H9 (cell line): ENCODE measurements at regions not wholly inside any gene's neighbourhood (a gene's known extent, or its start where the extent isn't known, plus 50 kb on each side); places are given as distances from the start of the nearest gene placed in this dataset.

ENCODE experiments used
- DNase-seq: peaks from one replicate; pipeline ENCODE4 v3.0.0-alpha.2; 2017
- H2AFZ ChIP-seq: one replicate; pipeline ENCODE4 v1.6.1; 2013; ENCODE audit warnings: mild to moderate bottlenecking, low read length, control low read depth, moderate library complexity
- H2AK5ac ChIP-seq: 2 replicates; pipeline ENCODE4 v1.6.1; 2013; ENCODE audit warnings: low read length, control low read depth, mixed read lengths; ENCODE audit not compliant: insufficient read length
- H2BK120ac ChIP-seq: one replicate; pipeline ENCODE4 v1.6.1; 2013; ENCODE audit warnings: low read depth, mild to moderate bottlenecking, low read length, control low read depth, inconsistent platforms; ENCODE audit not compliant: poor library complexity, severe bottlenecking
- H2BK12ac ChIP-seq: 2 replicates; pipeline ENCODE4 v1.6.1; 2013; ENCODE audit warnings: low read length, control low read depth, mixed read lengths, low read depth; ENCODE audit not compliant: insufficient read length
- H2BK15ac ChIP-seq: 2 replicates; pipeline ENCODE4 v1.6.1; 2013; ENCODE audit warnings: low read depth, low read length, control low read depth
- H2BK20ac ChIP-seq: one replicate; pipeline ENCODE4 v1.6.1; 2013; ENCODE audit warnings: low read depth, mild to moderate bottlenecking, low read length, control low read depth, inconsistent platforms; ENCODE audit not compliant: poor library complexity, severe bottlenecking
- H2BK5ac ChIP-seq: 2 replicates; pipeline ENCODE4 v1.6.1; 2013; ENCODE audit warnings: low read length, control low read depth, mixed read lengths; ENCODE audit not compliant: insufficient read length
- H3K14ac ChIP-seq: 2 replicates; pipeline ENCODE4 v1.6.1; 2013; ENCODE audit warnings: low read length, control low read depth; ENCODE audit not compliant: insufficient read depth
- H3K18ac ChIP-seq: 2 replicates; pipeline ENCODE4 v1.6.1; 2013; ENCODE audit warnings: low read depth, mild to moderate bottlenecking, mixed read lengths, low read length, control low read depth; ENCODE audit not compliant: insufficient read length
- H3K23ac ChIP-seq: 2 replicates; pipeline ENCODE4 v1.6.1; 2013; ENCODE audit warnings: low read length, control low read depth, mixed read lengths, low read depth; ENCODE audit not compliant: insufficient read length
- H3K23me2 ChIP-seq: 2 replicates; pipeline ENCODE4 v1.6.1; 2013; ENCODE audit warnings: low read depth, mild to moderate bottlenecking, mixed read lengths, low read length, control low read depth; ENCODE audit not compliant: insufficient read length, poor library complexity, severe bottlenecking
- H3K27ac ChIP-seq: 2 replicates; pipeline ENCODE4 v1.5.1; 2013; ENCODE audit warnings: low read length, control low read depth, mixed read lengths, low read depth; ENCODE audit not compliant: insufficient read length
- H3K27me3 ChIP-seq: 2 replicates; pipeline ENCODE4 v1.6.1; 2013; ENCODE audit warnings: low read length, control low read depth, inconsistent platforms; ENCODE audit not compliant: insufficient read depth
- H3K4ac ChIP-seq: 2 replicates; pipeline ENCODE4 v1.6.1; 2013; ENCODE audit warnings: low read depth, mild to moderate bottlenecking, control low read depth, inconsistent platforms, low read length, moderate library complexity
- H3K4me1 ChIP-seq: 2 replicates; pipeline ENCODE4 v1.6.1; 2013; ENCODE audit warnings: low read length, control low read depth, inconsistent platforms; ENCODE audit not compliant: insufficient read depth
- H3K4me2 ChIP-seq: 2 replicates; pipeline ENCODE4 v1.6.1; 2013; ENCODE audit warnings: low read length, control low read depth, mixed read lengths; ENCODE audit not compliant: insufficient read length, insufficient read depth
- H3K56ac ChIP-seq: 2 replicates; pipeline ENCODE4 v1.6.1; 2013; ENCODE audit warnings: low read depth, mild to moderate bottlenecking, mixed read lengths, low read length, control low read depth; ENCODE audit not compliant: insufficient read length
- H3K79me1 ChIP-seq: 2 replicates; pipeline ENCODE4 v1.6.1; 2013; ENCODE audit warnings: low read depth, mild to moderate bottlenecking, moderate library complexity, low read length, control low read depth, inconsistent platforms; ENCODE audit not compliant: insufficient read depth, poor library complexity, severe bottlenecking
- H3K79me2 ChIP-seq: 2 replicates; pipeline ENCODE4 v1.6.1; 2013; ENCODE audit warnings: low read length, control low read depth, inconsistent platforms; ENCODE audit not compliant: insufficient read depth
- H3K9ac ChIP-seq: 2 replicates; pipeline ENCODE4 v1.6.1; 2013; ENCODE audit warnings: low read length, control low read depth, mixed read lengths; ENCODE audit not compliant: insufficient read length; ENCODE audit errors: extremely low read depth
- H3K9me3 ChIP-seq: one replicate; pipeline ENCODE4 v1.6.1; 2013; ENCODE audit warnings: low read depth, low read length, inconsistent platforms; ENCODE audit not compliant: control insufficient read depth
- H3T11ph ChIP-seq: one replicate; pipeline ENCODE4 v1.6.1; 2013; ENCODE audit warnings: mild to moderate bottlenecking, low read length, control low read depth, inconsistent platforms
- H4K20me1 ChIP-seq: one replicate; pipeline ENCODE4 v1.6.1; 2013; ENCODE audit not compliant: control insufficient read depth, insufficient read length, insufficient read depth
- H4K5ac ChIP-seq: 2 replicates; pipeline ENCODE4 v1.6.1; 2013; ENCODE audit warnings: low read depth, mild to moderate bottlenecking, mixed read lengths, low read length, control low read depth; ENCODE audit not compliant: insufficient read length
- H4K8ac ChIP-seq: replicated peaks from 2 replicates; pipeline ENCODE4 v1.6.1; 2013; ENCODE audit warnings: low read length, control low read depth, mixed read lengths, low read depth; ENCODE audit not compliant: insufficient read length
- H4K91ac ChIP-seq: 2 replicates; pipeline ENCODE4 v1.6.1; 2013; ENCODE audit warnings: low read depth, mild to moderate bottlenecking, moderate library complexity, mixed read lengths, low read length, control low read depth; ENCODE audit not compliant: insufficient read length
- H3K27ac Mint-ChIP-seq, 3 experiments: 2 replicates in 2 of 3; 3 replicates in 1 of 3; pipeline ENCODE4 v1.8.0; 2020 to 2021; ENCODE audit warnings: mixed read lengths in 3 of 3, mild to moderate bottlenecking in 1 of 3, moderate library complexity in 1 of 3
- H3K27me3 Mint-ChIP-seq: 2 replicates; pipeline ENCODE4 v1.8.0; 2021; ENCODE audit warnings: low read depth, mild to moderate bottlenecking, moderate library complexity, mixed read lengths
- H3K36me3 Mint-ChIP-seq, 3 experiments: 2 replicates in 2 of 3; 3 replicates in 1 of 3; pipeline ENCODE4 v1.8.0; 2020 to 2021; ENCODE audit warnings: low read depth in 3 of 3, mixed read lengths in 3 of 3; ENCODE audit not compliant: insufficient read depth in 1 of 3
- H3K4me1 Mint-ChIP-seq, 2 experiments: 2 replicates each; pipeline ENCODE4 v1.8.0; 2020; ENCODE audit warnings: mixed read lengths in 2 of 2
- H3K4me3 Mint-ChIP-seq, 2 experiments: 2 replicates in 1 of 2; 3 replicates in 1 of 2; pipeline ENCODE4 v1.8.0; 2020 to 2021; ENCODE audit warnings: mild to moderate bottlenecking in 2 of 2, mixed read lengths in 2 of 2, moderate library complexity in 1 of 2
- H3K9me3 Mint-ChIP-seq, 2 experiments: 2 replicates in 1 of 2; 3 replicates in 1 of 2; pipeline ENCODE4 v1.8.0; 2020; ENCODE audit warnings: mild to moderate bottlenecking in 2 of 2, mixed read lengths in 2 of 2, moderate library complexity in 1 of 2
- WGBS: extraction: QIAGEN DNeasy Blood & Tissue Kit; methylation state at CpG from one replicate; pipeline ENCODE4 v1.1.7; 2013; ENCODE audit warnings: missing lambda C conversion rate, low lambda C conversion rate, mixed read lengths; ENCODE audit not compliant: insufficient read length; ENCODE audit errors: extremely low coverage; 5-methylcytosine and 5-hydroxymethylcytosine counted together
- TF ChIP-seq, protein P1 (sequence below): fragments of 200-600 bp; sonication (generic); conservative IDR thresholded peaks from 3 replicates; pipeline ENCODE4 v1.8.0; 2021; ENCODE audit warnings: antibody characterized with exemption, mild to moderate bottlenecking

DNA sequence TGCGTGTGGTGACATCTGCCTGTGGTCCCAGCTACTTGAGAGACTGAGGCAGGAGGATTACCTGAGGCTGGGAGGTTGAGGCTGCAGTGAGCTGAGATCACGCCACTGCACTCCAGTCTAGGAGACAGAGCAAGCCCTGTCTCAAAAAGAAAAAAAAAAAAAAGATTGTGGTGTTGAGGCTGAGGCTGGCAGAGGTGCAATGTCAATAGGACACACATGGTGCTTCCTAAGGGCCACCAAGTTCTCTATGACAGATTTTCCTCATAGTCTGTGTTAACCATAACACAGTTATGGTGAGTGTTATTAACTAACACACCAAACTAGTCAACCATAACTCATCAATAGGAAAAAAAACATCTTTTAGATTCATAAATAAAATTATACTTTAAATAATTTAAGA lies 494.4 kb downstream of the TMX3 start:
- no peak overlapping the region for H3K27ac Mint-ChIP-seq
- H3K79me2 ChIP-seq, result no peaks in the 10 kb centered on the region
- peaks cover 2% of the 10 kb centered on the region; the same call in 1 of the 2 replicates for H3K4me1 ChIP-seq
- no peak overlapping the region for H3K9ac ChIP-seq
- H3K79me1 ChIP-seq, result no peaks in the 10 kb centered on the region
- no peak overlapping the region for H2AK5ac ChIP-seq
- H3K56ac ChIP-seq, result no peak overlapping the region
- H2BK120ac ChIP-seq, result no peak overlapping the region
- H4K91ac ChIP-seq, result no peak overlapping the region
- no peak overlapping the region for H3K4me2 ChIP-seq
- no peak overlapping the region for H3K23ac ChIP-seq
- H3K23me2 ChIP-seq, result no peaks in the 10 kb centered on the region
- no peak overlapping the region for H4K8ac ChIP-seq
- no peak overlapping the region for H3K27ac ChIP-seq
- H3K27me3 ChIP-seq, result no peaks in the 10 kb centered on the region
- H3K9me3 ChIP-seq, result no peaks in the 10 kb centered on the region
- no peak overlapping the region for H2BK5ac ChIP-seq
- DNase-seq, result no peak
- no peak overlapping the region for H3K4ac ChIP-seq
- WGBS, result no CpG with 5 or more reads among the region's 2 CpGs
- TF ChIP-seq, protein P1, sequence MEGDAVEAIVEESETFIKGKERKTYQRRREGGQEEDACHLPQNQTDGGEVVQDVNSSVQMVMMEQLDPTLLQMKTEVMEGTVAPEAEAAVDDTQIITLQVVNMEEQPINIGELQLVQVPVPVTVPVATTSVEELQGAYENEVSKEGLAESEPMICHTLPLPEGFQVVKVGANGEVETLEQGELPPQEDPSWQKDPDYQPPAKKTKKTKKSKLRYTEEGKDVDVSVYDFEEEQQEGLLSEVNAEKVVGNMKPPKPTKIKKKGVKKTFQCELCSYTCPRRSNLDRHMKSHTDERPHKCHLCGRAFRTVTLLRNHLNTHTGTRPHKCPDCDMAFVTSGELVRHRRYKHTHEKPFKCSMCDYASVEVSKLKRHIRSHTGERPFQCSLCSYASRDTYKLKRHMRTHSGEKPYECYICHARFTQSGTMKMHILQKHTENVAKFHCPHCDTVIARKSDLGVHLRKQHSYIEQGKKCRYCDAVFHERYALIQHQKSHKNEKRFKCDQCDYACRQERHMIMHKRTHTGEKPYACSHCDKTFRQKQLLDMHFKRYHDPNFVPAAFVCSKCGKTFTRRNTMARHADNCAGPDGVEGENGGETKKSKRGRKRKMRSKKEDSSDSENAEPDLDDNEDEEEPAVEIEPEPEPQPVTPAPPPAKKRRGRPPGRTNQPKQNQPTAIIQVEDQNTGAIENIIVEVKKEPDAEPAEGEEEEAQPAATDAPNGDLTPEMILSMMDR, result no peak
- no peak overlapping the region for H3K4me3 Mint-ChIP-seq
- no peak overlapping the region for H2BK15ac ChIP-seq
- no peak overlapping the region for H3T11ph ChIP-seq
- H2BK12ac ChIP-seq, result no peak overlapping the region
- H2AFZ ChIP-seq, result no peak overlapping the region
- H3K14ac ChIP-seq, result no peak overlapping the region
- H3K4me1 Mint-ChIP-seq, result peaks cover 12 to 13% of the 10 kb centered on the region in 2 experiments
- H3K9me3 Mint-ChIP-seq, result no peaks in the 10 kb centered on the region
- no peak overlapping the region for H4K5ac ChIP-seq
- H2BK20ac ChIP-seq, result no peak overlapping the region
- no peak overlapping the region for H3K18ac ChIP-seq
- H3K27me3 Mint-ChIP-seq, result no peaks in the 10 kb centered on the region
- no peaks in the 10 kb centered on the region for H3K36me3 Mint-ChIP-seq
- H4K20me1 ChIP-seq, result no peaks in the 10 kb centered on the region
